T1000 (cell line): ENCODE measurements at regions not wholly inside any gene's neighbourhood (a gene's known extent, or its start where the extent isn't known, plus 50 kb on each side); places are given as distances from the start of the nearest gene placed in this dataset.
"Not testable (repeated sequence)": the region's sequence is repeated elsewhere in the genome, so short reads cannot be mapped to it uniquely, and the experiment has no call there.

Experiments
- DNase-seq: peaks from one replicate; lab custom pipeline; 2025; ENCODE audit warnings: mixed read lengths; lab: John Stamatoyannopoulos, UW

GRCh38 chr5:84790406-84790805 lies 405.7 kb upstream of the EDIL3 start:
- no peak for DNase-seq

- DNase-seq, result no peak
Observed at GRCh38 chr5:84783003-84783402, 398.3 kb upstream of the EDIL3 start.

GRCh38 chr5:84779186-84779585 lies 394.5 kb upstream of the EDIL3 start:
- no peak for DNase-seq

GRCh38 chr5:84764227-84764626 lies 379.5 kb upstream of the EDIL3 start:
- DNase-seq, result no peak

- DNase-seq, result no peak
Observed at GRCh38 chr5:84758008-84758407, 373.3 kb upstream of the EDIL3 start.

- no peak for DNase-seq
Observed at GRCh38 chr5:84752780-84753179, 368.1 kb upstream of the EDIL3 start.

- no peak for DNase-seq
Observed at GRCh38 chr5:84748313-84748712, 363.6 kb upstream of the EDIL3 start.

GRCh38 chr5:84746280-84746679 lies 361.6 kb upstream of the EDIL3 start:
- not testable (repeated sequence) for DNase-seq

- DNase-seq, result no peak
Observed at GRCh38 chr5:84741056-84741455, 356.4 kb upstream of the EDIL3 start.

GRCh38 chr5:84729326-84729725 lies 344.6 kb upstream of the EDIL3 start:
- DNase-seq, result no peak

GRCh38 chr5:84727708-84728107 lies 343.0 kb upstream of the EDIL3 start:
- no peak for DNase-seq

- DNase-seq, result no peak
Observed at GRCh38 chr5:84725946-84726570, 341.4 kb upstream of the EDIL3 start.

GRCh38 chr5:84724683-84725082 lies 340.0 kb upstream of the EDIL3 start:
- DNase-seq, result no peak

- no peak for DNase-seq
Observed at GRCh38 chr5:84724181-84724580, 339.5 kb upstream of the EDIL3 start.

- DNase-seq, result no peak
Observed at GRCh38 chr5:84718377-84718776, 333.7 kb upstream of the EDIL3 start.

GRCh38 chr5:84715686-84716085 lies 331.0 kb upstream of the EDIL3 start:
- DNase-seq, result no peak

- no peak for DNase-seq
Observed at GRCh38 chr5:84715091-84715490, 330.4 kb upstream of the EDIL3 start.

GRCh38 chr5:84709075-84709474 lies 324.4 kb upstream of the EDIL3 start:
- DNase-seq, result no peak

- no peak for DNase-seq
Observed at GRCh38 chr5:84706678-84707641, 322.3 kb upstream of the EDIL3 start.

- not testable (repeated sequence) for DNase-seq
Observed at GRCh38 chr5:84700545-84700944, 315.9 kb upstream of the EDIL3 start.

GRCh38 chr5:84696651-84697050 lies 312.0 kb upstream of the EDIL3 start:
- peak; percentile 76 for DNase-seq

- DNase-seq, result no peak
Observed at GRCh38 chr5:84695330-84695729, 310.6 kb upstream of the EDIL3 start.

GRCh38 chr5:84693256-84693655 lies 308.6 kb upstream of the EDIL3 start:
- no peak for DNase-seq
